ENCODE measurements at regions not wholly inside any gene's neighbourhood (a gene's known extent, or its start where the extent isn't known, plus 50 kb on each side); places are given as distances from the start of the nearest gene placed in this dataset.

GRCh38 chr6:141354191-141354955 lies 778.4 kb upstream of the GJE1 start:
- no peaks in the 10 kb centered on the region for H3K36me3 ChIP-seq (ENCODE audit: low read length)
- no peaks in the 10 kb centered on the region for H3K79me2 ChIP-seq (ENCODE audit: insufficient read depth, low read length)
- H2AFZ ChIP-seq (ENCODE audit: low read depth, low read length, severe bottlenecking): peak overlapping the region; percentile 70
- TF ChIP-seq CTCF (IDR thresholded peaks at IDR 0.05; ENCODE audit: insufficient read depth, low read length, poor library complexity, severe bottlenecking): no peak
- no peak for TF ChIP-seq EZH2phosphoT487 (conservative IDR thresholded peaks at IDR 0.05; ENCODE audit: low read length)
- no peak overlapping the region for H3K27ac ChIP-seq (ENCODE audit: low read depth, low read length)
- H3K9ac ChIP-seq (ENCODE audit: low read length): no peak overlapping the region
- no peaks in the 10 kb centered on the region for H3K9me3 ChIP-seq (ENCODE audit: insufficient read depth, low read length)
- no peaks in the 10 kb centered on the region for H3F3A ChIP-seq (ENCODE audit: insufficient read depth)
- H3K9me2 ChIP-seq (replicated peaks; ENCODE audit: insufficient read depth, low read length): no peaks in the 10 kb centered on the region
- no peaks in the 10 kb centered on the region for H3K27me3 ChIP-seq (ENCODE audit: low read length)
- no peak overlapping the region for H3K4me2 ChIP-seq (ENCODE audit: low read depth, low read length, poor library complexity, severe bottlenecking)
- no peak overlapping the region for H3K4me3 ChIP-seq (ENCODE audit: insufficient read depth, low read length, poor library complexity, severe bottlenecking)
- no peaks in the 10 kb centered on the region for H4K20me1 ChIP-seq (ENCODE audit: low read depth, low read length)

- H3K27ac ChIP-seq (ENCODE audit: low read depth, low read length): no peak overlapping the region
- H3F3A ChIP-seq (ENCODE audit: insufficient read depth): no peaks in the 10 kb centered on the region
- H2AFZ ChIP-seq (ENCODE audit: low read depth, low read length, severe bottlenecking): no peak overlapping the region
- TF ChIP-seq CTCF (IDR thresholded peaks at IDR 0.05; ENCODE audit: insufficient read depth, low read length, poor library complexity, severe bottlenecking) (no peak), EZH2phosphoT487 (conservative IDR thresholded peaks at IDR 0.05; ENCODE audit: low read length) (no peak)
- no peaks in the 10 kb centered on the region for H3K27me3 ChIP-seq (ENCODE audit: low read length)
- H4K20me1 ChIP-seq (ENCODE audit: low read depth, low read length): no peaks in the 10 kb centered on the region
- no peaks in the 10 kb centered on the region for H3K36me3 ChIP-seq (ENCODE audit: low read length)
- no peaks in the 10 kb centered on the region for H3K9me3 ChIP-seq (ENCODE audit: insufficient read depth, low read length)
- no peak overlapping the region for H3K4me3 ChIP-seq (ENCODE audit: insufficient read depth, low read length, poor library complexity, severe bottlenecking)
- H3K4me2 ChIP-seq (ENCODE audit: low read depth, low read length, poor library complexity, severe bottlenecking): no peak overlapping the region
- no peaks in the 10 kb centered on the region for H3K9me2 ChIP-seq (replicated peaks; ENCODE audit: insufficient read depth, low read length)
- no peaks in the 10 kb centered on the region for H3K79me2 ChIP-seq (ENCODE audit: insufficient read depth, low read length)
- H3K9ac ChIP-seq (ENCODE audit: low read length): no peak overlapping the region
Measured at GRCh38 chr6:141351721-141352120, 781.0 kb upstream of the GJE1 start.

GRCh38 chr6:141349710-141350109 lies 783.0 kb upstream of the GJE1 start:
- no peaks in the 10 kb centered on the region for H3K79me2 ChIP-seq (ENCODE audit: insufficient read depth, low read length)
- H3K9me3 ChIP-seq (ENCODE audit: insufficient read depth, low read length): no peaks in the 10 kb centered on the region
- H2AFZ ChIP-seq (ENCODE audit: low read depth, low read length, severe bottlenecking): no peak overlapping the region
- H4K20me1 ChIP-seq (ENCODE audit: low read depth, low read length): no peaks in the 10 kb centered on the region
- no peak overlapping the region for H3K27ac ChIP-seq (ENCODE audit: low read depth, low read length)
- H3K27me3 ChIP-seq (ENCODE audit: low read length): no peaks in the 10 kb centered on the region
- no peak overlapping the region for H3K9ac ChIP-seq (ENCODE audit: low read length)
- no peaks in the 10 kb centered on the region for H3K36me3 ChIP-seq (ENCODE audit: low read length)
- no peak overlapping the region for H3K4me2 ChIP-seq (ENCODE audit: low read depth, low read length, poor library complexity, severe bottlenecking)
- no peak overlapping the region for H3K4me3 ChIP-seq (ENCODE audit: insufficient read depth, low read length, poor library complexity, severe bottlenecking)
- no peaks in the 10 kb centered on the region for H3F3A ChIP-seq (ENCODE audit: insufficient read depth)
- TF ChIP-seq EZH2phosphoT487 (conservative IDR thresholded peaks at IDR 0.05; ENCODE audit: low read length): no peak
- no peak for TF ChIP-seq CTCF (IDR thresholded peaks at IDR 0.05; ENCODE audit: insufficient read depth, low read length, poor library complexity, severe bottlenecking)
- no peaks in the 10 kb centered on the region for H3K9me2 ChIP-seq (replicated peaks; ENCODE audit: insufficient read depth, low read length)
